ENCODE measurements at regions not wholly inside any gene's neighbourhood (a gene's known extent, or its start where the extent isn't known, plus 50 kb on each side); places are given as distances from the start of the nearest gene placed in this dataset.
"Not testable (repeated sequence)": the region's sequence is repeated elsewhere in the genome, so short reads cannot be mapped to it uniquely, and the experiment has no call there.

DNA sequence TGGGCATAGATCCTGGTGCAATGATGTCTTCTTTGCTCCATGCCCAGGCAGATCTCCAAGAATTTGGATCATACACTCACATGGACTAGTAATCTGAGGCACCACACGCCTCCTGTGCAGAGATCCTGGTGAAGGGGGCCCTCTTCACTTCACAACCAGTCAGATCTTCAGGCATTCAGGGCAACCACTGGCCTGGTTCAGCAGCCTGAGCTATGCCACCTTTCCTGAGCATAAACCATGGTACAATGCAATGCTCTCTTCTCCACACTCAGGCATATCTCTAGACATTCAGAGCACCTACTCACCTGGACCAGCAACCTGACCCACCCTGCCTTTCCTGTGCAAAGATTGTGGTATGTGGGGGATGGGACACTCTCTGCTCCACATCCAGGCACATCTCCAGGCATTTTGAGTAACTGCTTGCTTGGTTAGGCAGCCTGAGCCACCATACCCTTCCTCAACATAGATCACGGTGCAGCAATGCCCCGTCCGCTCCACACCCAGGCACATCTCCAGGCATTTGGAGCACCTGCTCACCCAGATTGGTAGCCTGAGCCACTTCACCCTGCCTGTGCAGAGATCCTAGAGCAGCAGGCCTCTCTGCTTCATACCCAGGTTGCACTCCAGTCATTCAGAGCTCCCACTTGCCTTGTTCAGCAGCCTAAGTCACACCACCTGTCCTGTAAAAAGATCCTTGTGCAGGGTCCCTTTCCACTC is 532.2 kb upstream of the STEAP1 start:
- FAIRE-seq (no peak), DNase-seq (ENCODE audit: insufficient read length) (no peak)
- TF ChIP-seq POLR2AphosphoS5 (IDR thresholded peaks at IDR 0.05; ENCODE audit: low read depth, low read length), result no peak
- no peak for TF ChIP-seq TAF1 (IDR thresholded peaks at IDR 0.05; ENCODE audit: borderline replicate concordance, low read depth, low read length)
- TF ChIP-seq POLR2A (IDR thresholded peaks at IDR 0.05; ENCODE audit: low read depth, low read length), result no peak

DNA sequence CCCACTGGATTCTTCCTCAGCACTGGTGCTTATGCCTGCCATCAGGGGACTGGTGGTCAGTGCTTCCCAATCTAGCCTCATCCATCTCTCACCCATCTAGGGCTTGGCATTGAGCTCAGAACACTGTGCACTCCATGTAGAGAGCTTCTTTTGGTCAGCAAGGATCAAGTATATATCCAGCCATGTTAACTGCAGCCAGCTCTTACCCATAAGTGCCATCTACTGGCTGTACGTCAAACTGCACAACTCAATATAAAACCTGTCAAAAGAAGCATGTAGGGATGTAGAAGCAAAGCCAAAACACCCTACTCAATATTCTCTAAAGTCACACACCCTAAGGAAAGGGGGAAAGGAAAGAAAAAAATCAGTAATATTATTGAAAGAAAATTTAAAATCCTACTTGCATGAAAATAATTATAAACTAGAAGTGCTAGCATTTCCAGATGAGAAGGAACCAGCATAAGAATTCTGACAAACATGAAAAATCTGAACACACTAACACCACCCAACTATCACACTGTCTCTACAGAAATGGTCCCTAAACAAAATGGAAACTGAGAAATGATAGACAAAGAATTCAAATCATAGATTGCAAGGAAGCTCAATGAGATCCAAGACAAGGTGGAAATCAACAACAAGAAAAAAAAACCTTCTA is 531.1 kb upstream of the STEAP1 start:
- DNase-seq (ENCODE audit: insufficient read length) (no peak), FAIRE-seq (peak; percentile 79)
- TF ChIP-seq POLR2AphosphoS5 (IDR thresholded peaks at IDR 0.05; ENCODE audit: low read depth, low read length), result no peak
- TF ChIP-seq POLR2A (IDR thresholded peaks at IDR 0.05; ENCODE audit: low read depth, low read length), result no peak
- no peak for TF ChIP-seq TAF1 (IDR thresholded peaks at IDR 0.05; ENCODE audit: borderline replicate concordance, low read depth, low read length)

DNA sequence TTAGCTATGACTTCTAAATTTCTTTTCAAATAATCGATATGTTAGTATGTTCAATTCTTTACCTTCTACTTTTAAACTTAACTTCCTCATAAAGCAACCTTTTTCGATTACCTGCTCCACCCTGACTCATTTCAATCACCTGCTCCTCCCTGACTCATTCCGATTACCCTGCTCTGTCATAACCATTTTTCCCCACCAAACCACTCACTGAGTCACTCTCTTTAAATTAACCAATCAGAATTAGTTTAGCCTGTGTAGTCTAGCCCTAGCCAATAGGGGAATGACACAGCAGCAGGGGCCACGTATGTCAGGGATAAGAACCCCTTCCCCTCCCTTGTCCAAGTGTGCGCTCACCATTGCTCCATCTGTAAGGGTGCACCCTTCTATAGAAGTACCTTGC is 530.1 kb upstream of the STEAP1 start:
- not testable (repeated sequence) for DNase-seq (ENCODE audit: insufficient read length); FAIRE-seq

DNA sequence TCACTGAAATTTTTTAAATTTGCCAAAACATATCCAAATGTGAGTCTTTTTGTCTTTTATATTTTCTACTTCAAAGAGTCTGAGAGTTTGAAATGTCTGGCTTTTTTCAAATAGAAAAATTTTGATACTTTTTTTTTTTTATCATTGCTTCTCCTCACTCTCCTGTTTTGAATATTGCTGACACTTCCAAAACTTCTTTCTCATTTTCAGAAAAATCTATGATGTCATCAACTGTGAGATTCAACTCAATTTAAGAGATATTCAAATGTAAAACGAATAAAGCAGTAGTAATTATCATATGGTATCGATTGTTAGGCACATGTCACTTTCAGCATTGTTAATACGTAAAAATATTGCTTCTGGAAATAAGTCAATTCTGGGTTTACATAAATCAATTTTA is 505.8 kb upstream of the STEAP1 start:
- DNase-seq (ENCODE audit: insufficient read length) (no peak), FAIRE-seq (no peak)
- TF ChIP-seq TAF1 (IDR thresholded peaks at IDR 0.05; ENCODE audit: borderline replicate concordance, low read depth, low read length), result no peak
- no peak for TF ChIP-seq POLR2A (IDR thresholded peaks at IDR 0.05; ENCODE audit: low read depth, low read length)
- TF ChIP-seq POLR2AphosphoS5 (IDR thresholded peaks at IDR 0.05; ENCODE audit: low read depth, low read length), result no peak

DNA sequence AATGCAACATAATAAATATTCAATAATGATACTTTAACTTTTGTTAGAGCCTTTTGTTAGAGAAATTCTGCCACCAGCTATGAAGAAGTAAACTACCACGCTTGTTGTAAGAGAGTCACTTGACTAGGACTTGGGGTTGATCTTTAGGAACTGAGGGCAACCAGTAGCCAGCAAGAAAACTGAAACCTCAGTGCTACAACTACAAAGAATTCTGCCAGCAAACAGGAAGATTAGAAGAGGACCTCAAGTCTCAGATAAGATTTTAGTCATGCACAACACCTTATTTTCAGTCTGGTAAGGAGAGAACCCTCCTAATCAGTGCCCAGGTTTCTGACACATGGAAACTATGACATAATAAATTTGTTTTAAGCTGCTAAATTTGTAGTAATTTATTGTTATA is 498.3 kb upstream of the STEAP1 start:
- DNase-seq (ENCODE audit: insufficient read length) (no peak), FAIRE-seq (no peak)
- no peak for TF ChIP-seq TAF1 (IDR thresholded peaks at IDR 0.05; ENCODE audit: borderline replicate concordance, low read depth, low read length)
- TF ChIP-seq POLR2AphosphoS5 (IDR thresholded peaks at IDR 0.05; ENCODE audit: low read depth, low read length), result no peak
- TF ChIP-seq POLR2A (IDR thresholded peaks at IDR 0.05; ENCODE audit: low read depth, low read length), result no peak

DNA sequence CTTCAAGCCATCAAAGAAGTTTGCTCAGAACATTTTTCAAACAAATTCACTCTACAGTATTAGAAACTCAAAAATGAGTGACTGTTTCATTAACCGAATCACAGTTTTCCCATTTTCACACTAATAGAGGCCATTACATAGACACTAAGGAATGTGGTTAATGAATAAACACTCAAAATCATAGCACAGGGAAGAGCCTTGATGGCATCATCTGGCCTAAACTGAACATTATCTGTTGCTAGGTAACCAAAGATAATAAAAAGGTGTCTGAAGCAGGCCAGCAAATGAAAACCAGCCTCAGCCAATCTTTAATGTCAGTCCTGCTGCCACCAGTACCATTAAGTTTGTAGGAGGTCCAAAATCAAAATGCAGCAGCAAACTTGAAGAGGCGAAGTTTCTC is 492.4 kb upstream of the STEAP1 start:
- no peak for TF ChIP-seq TAF1 (IDR thresholded peaks at IDR 0.05; ENCODE audit: borderline replicate concordance, low read depth, low read length)
- TF ChIP-seq POLR2AphosphoS5 (IDR thresholded peaks at IDR 0.05; ENCODE audit: low read depth, low read length), result no peak
- TF ChIP-seq POLR2A (IDR thresholded peaks at IDR 0.05; ENCODE audit: low read depth, low read length), result no peak
- no peak for FAIRE-seq
- DNase-seq (ENCODE audit: insufficient read length), result no peak

DNA sequence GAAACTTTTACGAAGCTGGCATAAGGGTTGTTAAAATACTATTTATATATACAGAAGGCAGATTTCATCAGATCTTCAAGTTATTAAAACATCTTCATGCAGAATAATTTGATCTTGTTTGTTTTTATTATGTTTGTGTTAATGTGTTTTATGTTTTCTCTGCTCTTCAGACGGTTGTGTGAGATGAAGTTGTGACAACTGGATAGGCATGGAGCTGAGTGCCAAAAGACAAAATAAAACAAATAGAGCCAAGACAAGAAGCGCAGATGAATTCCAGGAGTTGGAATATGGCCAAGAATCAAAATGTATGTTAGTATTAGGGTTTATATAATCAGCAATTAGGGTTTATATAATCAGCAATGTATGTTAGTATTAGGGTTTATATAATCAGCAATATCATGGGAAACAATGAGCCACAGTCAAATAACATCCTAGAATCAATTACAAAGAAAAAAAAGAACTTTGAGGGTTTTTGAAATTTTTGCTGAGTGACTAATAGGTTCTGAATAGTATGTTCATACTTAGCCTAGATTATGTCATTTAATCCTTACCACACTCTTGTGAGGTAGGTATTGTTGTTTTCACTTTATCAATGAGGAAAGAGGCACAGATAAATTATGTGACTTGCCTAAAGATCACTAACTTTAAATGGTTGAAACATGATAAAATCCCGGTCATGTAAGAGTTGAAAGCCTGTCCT is 488.0 kb upstream of the STEAP1 start:
- DNase-seq (ENCODE audit: insufficient read length) (no peak), FAIRE-seq (no peak)
- TF ChIP-seq POLR2A (IDR thresholded peaks at IDR 0.05; ENCODE audit: low read depth, low read length), result no peak
- no peak for TF ChIP-seq TAF1 (IDR thresholded peaks at IDR 0.05; ENCODE audit: borderline replicate concordance, low read depth, low read length)
- no peak for TF ChIP-seq POLR2AphosphoS5 (IDR thresholded peaks at IDR 0.05; ENCODE audit: low read depth, low read length)

DNA sequence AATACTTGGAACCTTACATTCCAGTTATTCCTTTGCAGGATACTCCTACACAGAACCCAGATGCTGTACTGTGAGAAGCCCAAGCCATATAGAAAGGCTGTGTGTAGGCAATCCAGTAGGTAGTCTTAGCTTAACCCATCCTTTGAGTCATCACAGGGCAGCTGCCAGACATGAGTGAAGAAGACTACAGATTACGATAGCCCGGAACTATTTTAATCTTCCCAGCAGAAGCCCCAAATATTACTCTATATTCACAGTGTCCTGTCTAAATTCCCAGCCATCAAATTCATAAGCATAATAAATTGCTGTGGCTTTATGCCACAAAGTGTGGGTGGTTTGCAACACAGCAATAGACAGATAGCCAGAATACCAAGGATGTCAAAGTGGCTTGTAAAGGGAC is 474.1 kb upstream of the STEAP1 start:
- TF ChIP-seq TAF1 (IDR thresholded peaks at IDR 0.05; ENCODE audit: borderline replicate concordance, low read depth, low read length) (no peak), POLR2AphosphoS5 (IDR thresholded peaks at IDR 0.05; ENCODE audit: low read depth, low read length) (no peak), POLR2A (IDR thresholded peaks at IDR 0.05; ENCODE audit: low read depth, low read length) (no peak)
- DNase-seq (ENCODE audit: insufficient read length) (no peak), FAIRE-seq (no peak)

DNA sequence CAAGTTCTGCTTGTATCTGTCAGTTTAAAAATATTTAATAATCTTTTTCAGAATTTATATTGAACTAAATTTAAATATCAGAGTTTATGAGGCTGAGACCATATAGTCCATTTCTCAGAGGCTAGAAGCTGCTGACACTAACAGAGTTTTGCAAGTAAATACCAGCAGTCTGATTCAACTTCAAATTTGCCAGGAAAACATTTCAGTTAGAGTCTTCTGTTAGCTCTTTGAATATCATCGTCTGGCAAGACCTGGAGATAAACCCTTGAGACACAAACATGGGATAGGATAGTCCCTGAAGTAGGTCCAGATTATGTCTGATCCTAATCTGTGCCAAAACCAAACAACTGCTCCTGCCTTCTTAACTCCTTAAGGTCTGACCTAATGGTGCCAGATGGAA is 472.8 kb upstream of the STEAP1 start:
- DNase-seq (ENCODE audit: insufficient read length), result no peak
- no peak for FAIRE-seq
- no peak for TF ChIP-seq TAF1 (IDR thresholded peaks at IDR 0.05; ENCODE audit: borderline replicate concordance, low read depth, low read length)
- TF ChIP-seq POLR2A (IDR thresholded peaks at IDR 0.05; ENCODE audit: low read depth, low read length), result no peak
- TF ChIP-seq POLR2AphosphoS5 (IDR thresholded peaks at IDR 0.05; ENCODE audit: low read depth, low read length), result no peak

DNA sequence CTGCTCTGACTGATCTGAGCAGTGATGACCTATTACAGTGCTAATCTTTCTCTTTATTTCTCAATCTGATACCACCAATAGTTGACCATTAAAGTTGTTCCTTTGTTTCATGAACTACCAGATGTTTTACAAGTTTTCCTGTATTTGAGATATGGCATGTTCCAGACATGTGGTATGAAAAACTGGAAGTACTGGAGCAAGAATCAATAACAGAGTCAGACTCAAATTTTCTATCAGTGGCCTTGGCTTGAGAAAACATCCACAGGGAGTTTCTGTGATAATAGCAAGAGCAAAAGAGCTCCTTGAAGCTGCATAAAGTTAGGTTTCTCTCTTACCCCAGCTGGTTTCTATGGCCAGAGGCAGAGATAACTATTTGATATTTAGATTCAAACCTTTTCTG is 469.0 kb upstream of the STEAP1 start:
- no peak for DNase-seq (ENCODE audit: insufficient read length)
- TF ChIP-seq POLR2AphosphoS5 (IDR thresholded peaks at IDR 0.05; ENCODE audit: low read depth, low read length), result no peak
- TF ChIP-seq TAF1 (IDR thresholded peaks at IDR 0.05; ENCODE audit: borderline replicate concordance, low read depth, low read length), result no peak
- no peak for TF ChIP-seq POLR2A (IDR thresholded peaks at IDR 0.05; ENCODE audit: low read depth, low read length)
- FAIRE-seq, result no peak

DNA sequence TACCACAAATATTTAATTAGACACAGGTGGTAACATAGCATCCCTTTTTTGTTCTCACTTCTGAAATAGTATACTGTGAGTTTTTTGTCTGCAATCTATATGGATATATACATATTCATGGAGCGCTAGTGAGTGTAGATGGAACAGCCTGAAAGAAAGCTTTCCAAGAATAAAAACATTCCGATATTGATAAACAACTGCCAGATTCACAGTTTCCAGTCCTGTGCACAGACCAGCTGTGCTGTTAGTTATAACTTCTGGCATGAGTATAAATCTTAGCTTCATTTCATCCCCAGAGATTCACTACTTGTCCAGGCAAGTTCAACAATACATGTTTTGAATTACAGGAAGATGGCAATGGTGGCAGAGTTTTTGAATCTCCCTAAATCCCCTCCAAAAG is 467.1 kb upstream of the STEAP1 start:
- DNase-seq (ENCODE audit: insufficient read length) (no peak), FAIRE-seq (no peak)
- TF ChIP-seq TAF1 (IDR thresholded peaks at IDR 0.05; ENCODE audit: borderline replicate concordance, low read depth, low read length) (no peak), POLR2A (IDR thresholded peaks at IDR 0.05; ENCODE audit: low read depth, low read length) (no peak), POLR2AphosphoS5 (IDR thresholded peaks at IDR 0.05; ENCODE audit: low read depth, low read length) (no peak)

DNA sequence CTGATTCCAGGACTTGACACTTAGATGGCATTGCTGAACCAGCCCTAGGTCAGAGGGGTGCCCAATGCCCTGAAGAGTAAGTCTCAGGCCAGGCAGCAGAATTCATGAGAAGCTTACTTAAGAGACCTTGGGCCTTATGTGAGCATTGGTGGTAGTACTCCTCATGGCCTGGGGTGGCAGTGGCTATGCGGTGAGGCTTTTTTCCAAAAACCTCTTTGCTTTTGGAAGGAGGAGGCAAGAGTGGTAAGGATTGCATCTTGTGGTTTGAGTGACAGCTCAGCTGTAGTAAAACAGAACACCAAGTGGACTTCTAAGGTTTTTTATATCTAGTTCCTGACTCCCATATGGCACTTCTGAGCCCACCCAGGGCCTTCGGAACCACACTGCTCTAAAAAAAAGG is 459.0 kb upstream of the STEAP1 start:
- FAIRE-seq (no peak), DNase-seq (ENCODE audit: insufficient read length) (no peak)
- TF ChIP-seq POLR2A (IDR thresholded peaks at IDR 0.05; ENCODE audit: low read depth, low read length) (no peak), TAF1 (IDR thresholded peaks at IDR 0.05; ENCODE audit: borderline replicate concordance, low read depth, low read length) (no peak), POLR2AphosphoS5 (IDR thresholded peaks at IDR 0.05; ENCODE audit: low read depth, low read length) (no peak)

Measured in GM12892 (cell line).